Left hindlimb (tissue), 1 donor: ENCODE measurements at regions not wholly inside any gene's neighbourhood (a gene's known extent, or its start where the extent isn't known, plus 50 kb on each side); places are given as distances from the start of the nearest gene placed in this dataset.

Experiments
- DNase-seq: peaks from one replicate; pipeline ENCODE4 v3.0.0-alpha.2; 2018

DNA sequence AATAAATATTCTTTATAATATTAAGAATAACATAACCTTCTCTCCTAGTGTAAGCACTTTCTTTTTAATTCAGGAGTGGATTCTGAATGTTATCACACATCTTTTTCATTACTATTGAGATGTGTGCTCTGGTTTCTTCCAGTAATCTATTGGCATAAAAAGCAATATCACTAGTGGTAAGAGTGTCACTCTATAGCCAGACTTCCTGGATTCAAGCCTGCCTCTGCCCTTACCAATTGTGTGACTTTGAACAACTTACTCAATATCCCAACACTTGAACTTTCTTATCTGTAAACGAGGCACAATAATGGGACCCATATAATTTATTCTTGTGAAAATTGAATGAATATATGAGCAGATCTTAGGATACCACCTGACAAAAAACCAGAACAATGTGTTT, 71.0 kb downstream of the SEM1 start:
- no peak for DNase-seq

DNA sequence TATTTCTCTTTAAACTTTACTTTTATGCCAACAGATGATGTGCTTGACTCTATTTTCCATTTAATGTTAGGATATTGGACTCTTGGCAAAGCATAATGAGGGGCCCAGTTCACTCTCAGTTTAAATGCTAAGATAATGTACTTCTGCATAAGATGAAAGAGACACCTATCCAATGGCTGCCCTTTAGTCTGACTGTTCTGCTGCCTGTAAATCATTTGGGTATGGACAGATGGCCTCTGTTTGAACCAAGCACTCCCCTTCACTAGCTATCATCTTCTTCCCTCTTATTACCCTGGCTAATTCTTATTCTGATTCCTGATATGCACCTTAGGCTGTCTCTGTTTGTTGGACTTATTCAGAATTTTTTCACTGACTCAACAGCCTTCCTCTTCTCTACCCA, 72.1 kb downstream of the SEM1 start:
- DNase-seq, result no peak

DNA sequence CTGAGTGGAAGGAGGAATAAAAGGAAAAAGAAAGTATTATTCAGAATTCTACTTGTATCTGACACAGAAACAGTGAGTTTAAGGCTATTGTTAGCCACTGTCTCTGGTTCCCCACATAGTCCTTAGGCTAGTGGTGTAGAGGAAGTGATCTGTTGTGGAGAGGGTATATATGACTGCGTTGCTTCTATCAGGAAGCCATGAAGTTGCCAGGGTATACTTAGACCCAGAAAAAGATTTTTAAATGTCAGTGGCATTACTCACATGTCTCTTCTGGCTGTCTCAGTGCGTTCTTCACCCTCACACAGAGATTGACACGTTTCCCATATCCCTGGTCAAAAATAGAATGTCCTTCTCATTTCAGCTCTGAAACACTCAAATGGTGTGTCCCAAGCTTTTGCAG, 72.7 kb downstream of the SEM1 start:
- no peak for DNase-seq

DNA sequence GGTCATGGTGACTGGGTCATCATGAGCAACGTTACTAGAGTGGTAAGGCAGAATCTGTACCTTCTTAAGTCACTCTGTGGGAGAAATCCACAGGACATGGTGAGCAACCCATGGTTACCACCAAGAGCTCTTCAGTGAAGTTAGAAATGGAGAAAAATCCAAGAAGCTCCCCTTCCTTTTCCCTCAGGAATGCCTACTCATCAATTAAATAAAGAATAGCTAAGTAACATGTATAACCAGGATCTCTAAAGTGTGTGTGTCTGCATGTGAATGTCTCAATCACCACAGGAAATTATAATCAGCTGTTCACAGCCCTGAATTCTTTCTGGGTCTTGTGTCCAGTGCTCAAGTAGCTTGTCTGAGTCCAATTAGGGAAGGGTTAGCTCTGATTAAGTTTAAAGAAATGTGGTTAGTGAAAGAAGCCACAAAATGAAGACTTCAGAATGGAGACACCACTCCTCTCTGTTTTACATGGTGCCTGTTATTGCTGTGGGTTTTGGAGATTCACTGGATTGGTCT, 73.2 kb downstream of the SEM1 start:
- DNase-seq, result no peak

DNA sequence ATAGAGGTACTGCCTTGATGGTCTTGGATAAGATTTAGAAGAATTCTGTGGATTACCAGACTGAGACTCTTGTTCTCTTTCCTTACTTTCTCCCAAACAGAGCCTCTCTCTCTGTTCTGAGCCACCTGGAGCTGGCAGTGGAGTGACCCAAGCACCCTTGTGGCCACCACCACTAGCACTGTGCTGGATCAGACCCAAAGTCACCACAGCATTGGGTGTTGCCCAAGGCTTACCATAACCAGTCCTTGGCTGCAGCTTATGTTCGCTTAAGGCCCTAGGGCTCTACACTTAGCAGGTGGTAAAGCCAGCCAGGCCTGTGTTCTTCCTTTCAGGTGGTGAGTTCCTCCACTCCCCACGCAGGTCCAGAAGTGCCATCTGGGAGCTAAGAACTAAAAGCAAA, 79.8 kb downstream of the SEM1 start:
- no peak for DNase-seq

GRCh38 chr7:96624954-96625353, 84.7 kb downstream of the SEM1 start:
- DNase-seq, result no peak

DNA sequence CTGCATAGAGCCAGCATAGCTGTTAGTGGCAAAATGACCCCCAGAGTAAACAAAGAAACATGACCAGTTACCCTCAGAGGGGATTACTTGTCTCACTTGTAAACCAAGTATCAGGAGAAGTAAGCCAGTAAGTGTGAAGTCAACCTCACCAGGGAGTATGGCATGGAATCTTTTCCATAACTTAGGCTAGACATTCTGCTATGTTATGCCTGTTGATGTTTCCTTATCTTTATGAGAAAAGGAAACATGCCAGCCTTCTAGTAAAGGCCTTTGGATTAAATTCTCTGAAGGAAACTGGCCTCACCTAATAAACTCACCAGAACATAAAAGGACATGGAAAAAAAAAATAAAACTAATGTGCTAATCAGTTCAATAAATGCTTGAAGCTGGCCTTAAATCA, 87.7 kb downstream of the SEM1 start:
- no peak for DNase-seq

- DNase-seq, result no peak
Observed at GRCh38 chr7:96614154-96614867, 95.3 kb downstream of the SEM1 start.

DNA sequence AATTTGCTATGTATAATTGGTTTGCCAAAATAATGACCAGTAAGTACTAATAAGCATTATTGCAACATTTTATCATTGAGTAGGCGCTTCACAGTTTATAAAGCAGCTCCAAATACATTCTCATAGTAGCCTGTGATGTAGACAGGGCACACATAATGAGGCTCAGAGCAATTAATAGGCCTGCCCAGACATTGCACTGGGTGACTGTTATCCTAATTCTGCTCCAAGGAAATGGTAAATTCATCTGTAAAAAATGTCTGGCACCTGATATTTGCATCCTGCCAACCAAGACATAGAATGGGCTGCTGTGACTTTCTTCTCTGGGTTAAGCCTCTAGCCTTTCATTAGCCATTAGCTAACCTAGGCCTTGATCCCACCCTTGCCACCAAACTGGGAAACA, 97.6 kb downstream of the SEM1 start:
- DNase-seq, result no peak

- no peak for DNase-seq
Observed at GRCh38 chr7:96605045-96605716, 104.5 kb downstream of the SEM1 start.

GRCh38 chr7:96599288-96599936, 110.2 kb downstream of the SEM1 start:
- no peak for DNase-seq

- DNase-seq, result no peak
Observed at GRCh38 chr7:96598421-96598820, 111.2 kb downstream of the SEM1 start.

- no peak for DNase-seq
Observed at GRCh38 chr7:96596120-96596826, 113.4 kb downstream of the SEM1 start.

DNA sequence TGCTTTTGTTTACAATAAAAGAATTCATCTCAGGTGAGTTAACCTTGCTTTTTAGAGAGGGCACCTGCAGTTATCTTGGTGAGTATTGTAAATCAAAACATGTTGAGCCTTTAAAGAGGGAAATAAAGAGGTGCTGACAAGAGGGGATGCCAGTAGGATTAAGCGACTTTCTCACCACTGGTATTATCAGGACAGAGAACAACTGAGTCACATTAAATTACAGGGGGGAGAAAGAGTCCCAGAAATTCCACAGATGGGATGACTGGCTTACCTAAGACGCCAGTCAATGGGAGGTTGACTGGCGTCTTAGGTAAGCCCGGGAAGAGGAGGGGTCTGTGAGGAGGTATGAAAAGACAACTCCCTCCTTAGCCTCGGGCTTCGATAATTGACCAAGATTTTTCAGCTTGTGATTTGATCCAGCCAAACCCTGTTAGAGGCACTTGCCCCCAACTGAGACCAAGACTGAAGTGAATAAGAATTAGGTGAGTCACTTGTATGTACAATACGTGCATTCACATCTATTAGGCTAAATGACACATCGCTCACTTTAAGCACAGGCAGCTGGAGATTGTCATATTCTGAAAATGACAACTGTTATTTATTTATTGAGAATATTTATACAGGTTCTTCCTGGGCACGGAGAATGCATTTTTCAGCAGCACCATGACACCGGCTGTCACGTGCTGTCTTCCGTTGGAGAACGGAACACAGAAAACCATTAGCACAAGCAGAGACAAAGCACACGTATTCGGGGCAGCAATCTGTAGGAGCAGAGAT, 117.6 kb downstream of the SEM1 start:
- DNase-seq, result no peak

GRCh38 chr7:96591159-96591899, 118.3 kb downstream of the SEM1 start:
- DNase-seq, result no peak

DNA sequence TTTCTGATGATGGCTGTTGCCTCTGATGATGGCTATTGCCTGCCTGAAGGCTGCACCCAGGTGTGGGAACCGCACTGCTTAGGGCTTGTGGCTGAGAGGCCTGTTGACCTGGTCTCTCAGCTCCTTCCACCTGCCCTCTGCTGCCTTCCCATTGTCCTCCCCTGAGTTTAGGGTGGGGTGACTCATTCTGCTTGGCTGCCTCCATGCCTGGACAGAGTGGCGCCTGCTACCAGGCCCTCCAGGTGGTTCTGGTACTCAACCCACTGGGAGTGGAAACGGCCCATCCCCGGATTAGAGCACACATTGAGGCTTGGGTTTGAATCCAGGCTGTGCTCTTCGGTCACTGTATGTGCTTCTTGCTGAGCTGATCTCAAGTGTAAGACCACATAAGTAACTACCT, 120.6 kb downstream of the SEM1 start:
- DNase-seq, result no peak

DNA sequence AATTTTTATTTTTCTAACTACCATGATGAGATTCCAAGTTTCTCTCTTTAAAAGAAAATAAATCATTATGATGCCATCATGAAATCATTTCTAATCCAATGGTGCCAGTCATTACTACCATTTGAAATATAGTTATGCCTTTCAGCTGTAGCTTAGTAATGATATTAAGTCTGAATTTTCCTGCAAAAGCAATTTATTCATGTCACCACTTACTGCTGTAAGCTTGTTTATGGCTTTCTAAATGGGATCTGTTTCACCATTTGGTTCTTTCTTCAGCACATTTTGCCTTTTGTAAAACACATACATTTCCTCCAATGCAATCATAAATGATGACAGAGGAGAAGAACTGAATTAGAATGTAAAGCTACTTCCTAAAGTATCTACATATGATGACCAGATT, 130.5 kb downstream of the SEM1 start:
- DNase-seq, result no peak

DNA sequence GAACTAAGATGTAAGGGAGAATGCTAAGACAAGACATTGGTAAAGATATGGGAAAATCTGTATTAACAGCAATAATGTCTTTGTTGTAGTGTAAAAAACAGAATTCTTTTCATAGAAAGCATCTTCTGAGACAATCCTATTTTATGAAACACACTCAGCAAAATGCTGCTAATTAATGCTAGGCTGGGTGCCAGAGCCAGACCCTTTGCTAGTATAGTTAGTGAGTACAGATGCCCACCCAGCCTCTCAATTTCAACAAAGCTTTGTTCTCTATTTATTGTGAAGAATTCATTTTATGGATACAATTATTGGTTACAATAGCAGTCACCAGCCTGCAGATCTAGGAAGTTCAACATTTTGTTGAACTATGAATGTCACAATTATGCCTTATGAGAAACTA, 131.0 kb downstream of the SEM1 start:
- DNase-seq, result no peak

DNA sequence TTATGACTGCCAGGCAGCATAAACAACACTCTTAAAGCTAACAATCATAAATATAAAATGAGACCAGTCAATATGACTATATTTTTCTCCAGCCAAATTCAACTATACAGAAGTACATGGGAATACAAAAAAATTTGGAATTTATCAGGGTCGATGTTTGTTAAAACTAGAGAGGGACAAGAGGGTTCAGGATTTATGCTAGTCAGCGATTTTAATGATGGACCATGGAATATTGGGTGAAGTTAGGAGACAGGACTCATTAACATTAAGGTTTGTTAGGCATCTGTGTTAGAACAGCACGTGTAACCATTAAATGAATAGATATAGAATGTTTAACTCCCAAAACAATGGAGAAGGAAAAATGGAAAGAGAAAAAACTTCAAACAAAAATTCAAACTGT, 146.2 kb downstream of the SEM1 start:
- no peak for DNase-seq

- DNase-seq, result no peak
Observed at GRCh38 chr7:96562966-96563365, 146.7 kb downstream of the SEM1 start.

- DNase-seq, result no peak
Observed at GRCh38 chr7:96562458-96562857, 147.2 kb downstream of the SEM1 start.

- no peak for DNase-seq
Observed at GRCh38 chr7:96561892-96562291, 147.8 kb downstream of the SEM1 start.
